Panc1 (cell line): ENCODE measurements at regions not wholly inside any gene's neighbourhood (a gene's known extent, or its start where the extent isn't known, plus 50 kb on each side); places are given as distances from the start of the nearest gene placed in this dataset.

Source experiments
- ATAC-seq: fragments of 200-7000 bp; cut with Tn5 transposase; 2 replicates; pipeline ENCODE4 v1.9.1; 2020; ENCODE audit warnings: mild to moderate bottlenecking, moderate library complexity
- BruUV-seq: library from RNA; stranded (reverse); fragments of 400-500 nt; replicated peaks from 2 replicates; lab custom pipeline; 2021; lab: Mats Ljungman, UMichigan
- CTCF ChIA-PET: fragments of 300-600 bp; sonication (Branson Sonifier 250); formaldehyde crosslinking; loops from one replicate; lab custom pipeline; 2022; ENCODE audit warnings: antibody characterized with exemption; lab: Charles Lee
- POLR2A ChIA-PET: fragments of 300-600 bp; sonication (Branson Sonifier 250); formaldehyde crosslinking; loops from one replicate; lab custom pipeline; 2022; ENCODE audit warnings: antibody characterized with exemption; lab: Charles Lee
- DNase-seq: peaks from one replicate; pipeline ENCODE4 v3.0.0-alpha.2; 2010; ENCODE audit warnings: low read depth, low spot score
- H3K27ac ChIP-seq: 2 replicates; pipeline ENCODE4 v1.5.1; 2011; ENCODE audit warnings: mild to moderate bottlenecking, low read length, inconsistent platforms
- H3K27me3 ChIP-seq: fragments of 200-500 bp; sonication (Bioruptor generic); 2 replicates; pipeline ENCODE4 v1.6.0; 2014; ENCODE audit warnings: low read length, inconsistent platforms; ENCODE audit not compliant: control insufficient read depth, insufficient read depth
- H3K36me3 ChIP-seq: fragments of 200-500 bp; sonication (Bioruptor generic); 2 replicates; pipeline ENCODE4 v1.5.1; 2014; ENCODE audit warnings: inconsistent platforms, mild to moderate bottlenecking, low read length, moderate library complexity; ENCODE audit not compliant: control insufficient read depth, insufficient read depth
- H3K4me1 ChIP-seq: 2 replicates; pipeline ENCODE4 v1.5.1; 2011; ENCODE audit warnings: inconsistent platforms, mild to moderate bottlenecking, low read length, moderate library complexity; ENCODE audit not compliant: control insufficient read depth, insufficient read depth
- H3K4me3 ChIP-seq, 2 experiments: 2 replicates each; pipeline ENCODE4 v1.5.1; 2011 to 2012; ENCODE audit warnings: low read depth in 2 of 2, low read length in 2 of 2, mild to moderate bottlenecking in 2 of 2, inconsistent platforms in 1 of 2, moderate library complexity in 1 of 2
- H3K9me3 ChIP-seq: fragments of 200-500 bp; sonication (Bioruptor generic); 2 replicates; pipeline ENCODE4 v1.5.1; 2014; ENCODE audit warnings: low read depth, mild to moderate bottlenecking, inconsistent platforms, low read length, moderate library complexity; ENCODE audit not compliant: control insufficient read depth, insufficient read depth
- POLR2AphosphoS5 ChIP-seq: IDR thresholded peaks from 2 replicates; pipeline ENCODE4 v1.6.1; 2012; ENCODE audit warnings: mild to moderate bottlenecking, low read depth, low read length, moderate library complexity
- SIN3A ChIP-seq: IDR thresholded peaks from 2 replicates; pipeline ENCODE4 v1.6.1; 2012; ENCODE audit warnings: low read depth, mild to moderate bottlenecking, low read length, moderate library complexity, borderline replicate concordance; ENCODE audit not compliant: insufficient read depth
- TCF7L2 ChIP-seq: IDR thresholded peaks from 2 replicates; pipeline ENCODE4 v1.6.1; 2011; ENCODE audit warnings: mild to moderate bottlenecking, low read depth, low read length, inconsistent platforms
- in situ Hi-C: cut with HindIII; loops from 2 replicates; pipeline ENCODE4 v1.10.0; 2016; ENCODE audit warnings: low sequenced_read_pairs, low pct_unique_long_range_greater_than_20kb
- intact Hi-C: fragments of 100-400 bp; cut with micrococcal nuclease; formaldehyde crosslinking; loops from one replicate; pipeline ENCODE4 v1.10.0; 2022; ENCODE audit not compliant: unreplicated experiment
- TF ChIP-seq, protein P1 (sequence below): fragments of 450-650 bp; IDR thresholded peaks from 2 replicates; pipeline ENCODE4 v1.5.1; 2017; ENCODE audit warnings: mild to moderate bottlenecking
- TF ChIP-seq, protein P2 (sequence below), 2 experiments: IDR thresholded peaks; 2 replicates each; pipeline ENCODE4 v1.6.1; 2011 to 2012; ENCODE audit warnings: low read depth in 2 of 2, control low read depth in 1 of 2, low read length in 1 of 2, mild to moderate bottlenecking in 1 of 2, moderate library complexity in 1 of 2; ENCODE audit not compliant: insufficient read depth in 1 of 2

DNA sequence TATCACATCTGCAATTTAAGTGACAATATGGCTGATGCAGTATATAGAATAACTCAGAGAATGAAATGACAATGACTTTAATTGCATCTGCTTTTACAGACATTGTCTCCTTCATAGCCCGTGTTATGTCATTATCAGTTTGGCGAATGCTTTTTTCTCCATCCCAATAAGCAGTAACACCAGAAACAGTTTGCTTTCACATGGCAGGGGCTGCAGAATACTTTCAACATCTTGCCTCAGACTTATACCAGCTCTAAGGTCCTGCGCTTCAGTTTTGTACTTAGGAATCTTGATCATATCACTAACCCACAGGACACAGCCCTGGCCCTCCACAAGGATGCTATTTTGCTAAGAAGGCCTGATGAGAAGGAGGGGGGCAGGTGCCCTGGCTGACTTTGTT lies 49.9 kb upstream of the SPESP1 start:
- Histone ChIP-seq H3K27ac (no peak overlapping the region), H3K4me3 (no peak overlapping the region), H3K4me1 (no peaks in the 10 kb centered on the region), H3K9me3 (no peaks in the 10 kb centered on the region), H3K36me3 (no peaks in the 10 kb centered on the region), H3K27me3 (peaks cover 4% of the 10 kb centered on the region; the same call in 1 of the 2 replicates)
- DNase-seq = no peak
- intact Hi-C loops (no loop called here), in situ Hi-C loops (no loop called here)
- no peak for ATAC-seq
- ChIA-PET CTCF (no interaction called here), POLR2A (no interaction called here)
- no TSS peak for BruUV-seq
- no peak for TF ChIP-seq POLR2AphosphoS5
- TF ChIP-seq SIN3A = no peak
- TF ChIP-seq TCF7L2 = no peak
- TF ChIP-seq, protein P1, sequence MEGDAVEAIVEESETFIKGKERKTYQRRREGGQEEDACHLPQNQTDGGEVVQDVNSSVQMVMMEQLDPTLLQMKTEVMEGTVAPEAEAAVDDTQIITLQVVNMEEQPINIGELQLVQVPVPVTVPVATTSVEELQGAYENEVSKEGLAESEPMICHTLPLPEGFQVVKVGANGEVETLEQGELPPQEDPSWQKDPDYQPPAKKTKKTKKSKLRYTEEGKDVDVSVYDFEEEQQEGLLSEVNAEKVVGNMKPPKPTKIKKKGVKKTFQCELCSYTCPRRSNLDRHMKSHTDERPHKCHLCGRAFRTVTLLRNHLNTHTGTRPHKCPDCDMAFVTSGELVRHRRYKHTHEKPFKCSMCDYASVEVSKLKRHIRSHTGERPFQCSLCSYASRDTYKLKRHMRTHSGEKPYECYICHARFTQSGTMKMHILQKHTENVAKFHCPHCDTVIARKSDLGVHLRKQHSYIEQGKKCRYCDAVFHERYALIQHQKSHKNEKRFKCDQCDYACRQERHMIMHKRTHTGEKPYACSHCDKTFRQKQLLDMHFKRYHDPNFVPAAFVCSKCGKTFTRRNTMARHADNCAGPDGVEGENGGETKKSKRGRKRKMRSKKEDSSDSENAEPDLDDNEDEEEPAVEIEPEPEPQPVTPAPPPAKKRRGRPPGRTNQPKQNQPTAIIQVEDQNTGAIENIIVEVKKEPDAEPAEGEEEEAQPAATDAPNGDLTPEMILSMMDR = no peak
- TF ChIP-seq, protein P2, sequence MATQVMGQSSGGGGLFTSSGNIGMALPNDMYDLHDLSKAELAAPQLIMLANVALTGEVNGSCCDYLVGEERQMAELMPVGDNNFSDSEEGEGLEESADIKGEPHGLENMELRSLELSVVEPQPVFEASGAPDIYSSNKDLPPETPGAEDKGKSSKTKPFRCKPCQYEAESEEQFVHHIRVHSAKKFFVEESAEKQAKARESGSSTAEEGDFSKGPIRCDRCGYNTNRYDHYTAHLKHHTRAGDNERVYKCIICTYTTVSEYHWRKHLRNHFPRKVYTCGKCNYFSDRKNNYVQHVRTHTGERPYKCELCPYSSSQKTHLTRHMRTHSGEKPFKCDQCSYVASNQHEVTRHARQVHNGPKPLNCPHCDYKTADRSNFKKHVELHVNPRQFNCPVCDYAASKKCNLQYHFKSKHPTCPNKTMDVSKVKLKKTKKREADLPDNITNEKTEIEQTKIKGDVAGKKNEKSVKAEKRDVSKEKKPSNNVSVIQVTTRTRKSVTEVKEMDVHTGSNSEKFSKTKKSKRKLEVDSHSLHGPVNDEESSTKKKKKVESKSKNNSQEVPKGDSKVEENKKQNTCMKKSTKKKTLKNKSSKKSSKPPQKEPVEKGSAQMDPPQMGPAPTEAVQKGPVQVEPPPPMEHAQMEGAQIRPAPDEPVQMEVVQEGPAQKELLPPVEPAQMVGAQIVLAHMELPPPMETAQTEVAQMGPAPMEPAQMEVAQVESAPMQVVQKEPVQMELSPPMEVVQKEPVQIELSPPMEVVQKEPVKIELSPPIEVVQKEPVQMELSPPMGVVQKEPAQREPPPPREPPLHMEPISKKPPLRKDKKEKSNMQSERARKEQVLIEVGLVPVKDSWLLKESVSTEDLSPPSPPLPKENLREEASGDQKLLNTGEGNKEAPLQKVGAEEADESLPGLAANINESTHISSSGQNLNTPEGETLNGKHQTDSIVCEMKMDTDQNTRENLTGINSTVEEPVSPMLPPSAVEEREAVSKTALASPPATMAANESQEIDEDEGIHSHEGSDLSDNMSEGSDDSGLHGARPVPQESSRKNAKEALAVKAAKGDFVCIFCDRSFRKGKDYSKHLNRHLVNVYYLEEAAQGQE (IDR thresholded peaks at IDR 0.05; ENCODE audit: insufficient read depth in 1 of 2, low read depth in 2 of 2, low read length in 1 of 2) = no peak
